HG02884 (cell line): ENCODE measurements at regions not wholly inside any gene's neighbourhood (a gene's known extent, or its start where the extent isn't known, plus 50 kb on each side); places are given as distances from the start of the nearest gene placed in this dataset.

ENCODE experiments used
- ATAC-seq: cut with Tn5 transposase; IDR thresholded peaks from one replicate; pipeline ENCODE4 v1.9.1; 2021; ENCODE audit warnings: mild to moderate bottlenecking, moderate library complexity; ENCODE audit not compliant: unreplicated experiment

- no peak for ATAC-seq
These were observed 274.9 kb upstream of the NR5A2 start for GRCh38 chr1:199752688-199753027.

GRCh38 chr1:199753513-199753912 lies 274.0 kb upstream of the NR5A2 start:
- ATAC-seq, result no peak

GRCh38 chr1:199756066-199756465 lies 271.4 kb upstream of the NR5A2 start:
- ATAC-seq, result no peak

- no peak for ATAC-seq
These were observed 268.8 kb upstream of the NR5A2 start for GRCh38 chr1:199758626-199759255.

- no peak for ATAC-seq
These were observed 268.2 kb upstream of the NR5A2 start for GRCh38 chr1:199759268-199759730.

GRCh38 chr1:199762572-199762971 lies 264.9 kb upstream of the NR5A2 start:
- ATAC-seq, result no peak

- no peak for ATAC-seq
These were observed 261.2 kb upstream of the NR5A2 start for GRCh38 chr1:199766218-199766792.

- ATAC-seq, result no peak
These were observed 259.8 kb upstream of the NR5A2 start for GRCh38 chr1:199767700-199768099.

- no peak for ATAC-seq
These were observed 252.9 kb upstream of the NR5A2 start for GRCh38 chr1:199774433-199775089.

GRCh38 chr1:199776768-199777497 lies 250.6 kb upstream of the NR5A2 start:
- no peak for ATAC-seq

- ATAC-seq, result no peak
These were observed 249.1 kb upstream of the NR5A2 start for GRCh38 chr1:199778324-199778955.

GRCh38 chr1:199780091-199780490 lies 247.4 kb upstream of the NR5A2 start:
- ATAC-seq, result no peak

- no peak for ATAC-seq
These were observed 246.4 kb upstream of the NR5A2 start for GRCh38 chr1:199780948-199781670.

GRCh38 chr1:199784138-199784895 lies 243.2 kb upstream of the NR5A2 start:
- ATAC-seq, result no peak

GRCh38 chr1:199786695-199787094 lies 240.8 kb upstream of the NR5A2 start:
- no peak for ATAC-seq

- no peak for ATAC-seq
These were observed 238.4 kb upstream of the NR5A2 start for GRCh38 chr1:199789141-199789540.

- no peak for ATAC-seq
These were observed 236.0 kb upstream of the NR5A2 start for GRCh38 chr1:199791495-199791894.

- ATAC-seq, result no peak
These were observed 234.6 kb upstream of the NR5A2 start for GRCh38 chr1:199792874-199793273.

- ATAC-seq, result no peak
These were observed 233.2 kb upstream of the NR5A2 start for GRCh38 chr1:199794105-199794863.
